Mesothelial cell of epicardium (in vitro differentiated cells): ENCODE measurements at regions not wholly inside any gene's neighbourhood (a gene's known extent, or its start where the extent isn't known, plus 50 kb on each side); places are given as distances from the start of the nearest gene placed in this dataset.
A peak's percentile ranks its signal among the peaks of the same experiment; 100 is the strongest.

Experiments used
- DNase-seq, 2 experiments: peaks; one replicate each; pipeline ENCODE4 v3.0.0; 2021; ENCODE audit warnings: low spot score in 2 of 2; ENCODE audit not compliant: unreplicated experiment in 2 of 2
- H3K27ac Mint-ChIP-seq: 2 replicates; pipeline ENCODE4 v1.8.0; 2021; ENCODE audit warnings: mixed read lengths
- H3K27me3 Mint-ChIP-seq: 2 replicates; pipeline ENCODE4 v1.8.0; 2021; ENCODE audit warnings: low read depth, mixed read lengths
- H3K36me3 Mint-ChIP-seq: 2 replicates; pipeline ENCODE4 v1.8.0; 2021; ENCODE audit warnings: mixed read lengths
- H3K4me1 Mint-ChIP-seq: 2 replicates; pipeline ENCODE4 v1.8.0; 2021; ENCODE audit warnings: mixed read lengths
- H3K4me3 Mint-ChIP-seq: 2 replicates; pipeline ENCODE4 v1.8.0; 2021; ENCODE audit warnings: mild to moderate bottlenecking, moderate library complexity, mixed read lengths
- H3K9me3 Mint-ChIP-seq: 2 replicates; pipeline ENCODE4 v1.8.0; 2021; ENCODE audit warnings: mixed read lengths
- TF ChIP-seq, protein P1 (sequence below): fragments of 200-600 bp; sonication (generic); IDR thresholded peaks from one replicate; pipeline ENCODE4 v1.5.0; 2021; ENCODE audit warnings: antibody characterized with exemption; ENCODE audit not compliant: unreplicated experiment

DNA sequence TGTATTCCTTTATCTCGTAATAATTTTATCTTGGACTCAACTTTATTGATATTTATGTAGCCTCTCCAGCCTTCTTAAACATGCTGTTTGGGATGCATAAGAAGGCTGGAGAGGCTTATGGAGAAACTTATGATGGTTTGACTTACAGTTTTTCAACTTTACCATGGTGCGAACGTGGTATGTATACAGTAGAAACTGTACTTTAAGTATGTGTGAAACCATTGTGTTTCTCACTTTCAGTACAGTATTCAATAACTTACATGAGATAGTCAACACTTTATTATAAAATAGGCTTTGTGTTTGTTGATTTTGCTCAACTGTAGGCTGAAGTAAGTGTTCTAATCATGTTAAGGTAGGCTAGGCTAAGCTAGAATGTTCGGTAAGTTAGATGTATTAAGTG, 206.8 kb downstream of the SEC14L1 start:
- H3K27me3 Mint-ChIP-seq, result no peaks in the 10 kb centered on the region
- peaks cover 12% of the 10 kb centered on the region for H3K9me3 Mint-ChIP-seq
- no peak overlapping the region for H3K27ac Mint-ChIP-seq
- no peak for DNase-seq
- H3K4me3 Mint-ChIP-seq, result no peak overlapping the region
- H3K4me1 Mint-ChIP-seq, result peaks cover 11% of the 10 kb centered on the region
- TF ChIP-seq, protein P1, sequence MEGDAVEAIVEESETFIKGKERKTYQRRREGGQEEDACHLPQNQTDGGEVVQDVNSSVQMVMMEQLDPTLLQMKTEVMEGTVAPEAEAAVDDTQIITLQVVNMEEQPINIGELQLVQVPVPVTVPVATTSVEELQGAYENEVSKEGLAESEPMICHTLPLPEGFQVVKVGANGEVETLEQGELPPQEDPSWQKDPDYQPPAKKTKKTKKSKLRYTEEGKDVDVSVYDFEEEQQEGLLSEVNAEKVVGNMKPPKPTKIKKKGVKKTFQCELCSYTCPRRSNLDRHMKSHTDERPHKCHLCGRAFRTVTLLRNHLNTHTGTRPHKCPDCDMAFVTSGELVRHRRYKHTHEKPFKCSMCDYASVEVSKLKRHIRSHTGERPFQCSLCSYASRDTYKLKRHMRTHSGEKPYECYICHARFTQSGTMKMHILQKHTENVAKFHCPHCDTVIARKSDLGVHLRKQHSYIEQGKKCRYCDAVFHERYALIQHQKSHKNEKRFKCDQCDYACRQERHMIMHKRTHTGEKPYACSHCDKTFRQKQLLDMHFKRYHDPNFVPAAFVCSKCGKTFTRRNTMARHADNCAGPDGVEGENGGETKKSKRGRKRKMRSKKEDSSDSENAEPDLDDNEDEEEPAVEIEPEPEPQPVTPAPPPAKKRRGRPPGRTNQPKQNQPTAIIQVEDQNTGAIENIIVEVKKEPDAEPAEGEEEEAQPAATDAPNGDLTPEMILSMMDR, result no peak
- peaks cover 8% of the 10 kb centered on the region for H3K36me3 Mint-ChIP-seq

GRCh38 chr17:77349976-77350830, 209.4 kb downstream of the SEC14L1 start:
- H3K4me3 Mint-ChIP-seq, result no peak overlapping the region
- H3K36me3 Mint-ChIP-seq, result no peaks in the 10 kb centered on the region
- H3K27me3 Mint-ChIP-seq, result no peaks in the 10 kb centered on the region
- H3K27ac Mint-ChIP-seq, result peak overlapping the region; percentile 75
- H3K4me1 Mint-ChIP-seq, result peaks cover 14% of the 10 kb centered on the region
- TF ChIP-seq, protein P1, result no peak
- DNase-seq, result peak in 1 of 2 experiments; percentile 20
- H3K9me3 Mint-ChIP-seq, result no peaks in the 10 kb centered on the region

DNA sequence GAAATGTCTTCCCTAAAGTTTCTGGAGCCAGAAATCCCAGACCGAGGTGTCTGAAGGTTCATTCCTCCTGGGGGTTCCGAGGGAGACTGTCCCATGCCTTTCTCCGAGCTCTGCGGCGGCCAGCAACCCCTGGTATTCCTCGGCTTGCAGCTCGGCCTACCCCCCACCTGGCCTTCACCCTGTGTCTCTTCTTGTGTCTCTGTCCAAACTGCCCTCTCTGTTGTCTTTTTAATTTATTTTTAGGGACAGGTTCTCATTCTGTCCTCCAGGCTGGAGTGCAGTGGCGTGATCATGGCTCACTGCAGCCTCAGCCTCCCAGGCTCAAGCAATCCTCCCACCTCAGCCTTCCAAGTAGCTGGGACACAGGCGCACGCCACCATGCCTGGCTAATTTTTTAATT, 211.7 kb downstream of the SEC14L1 start:
- DNase-seq, result peak in 1 of 2 experiments; percentile 13
- H3K4me3 Mint-ChIP-seq, result no peak overlapping the region
- H3K4me1 Mint-ChIP-seq, result peaks cover 14% of the 10 kb centered on the region
- TF ChIP-seq, protein P1, result no peak
- H3K9me3 Mint-ChIP-seq, result no peaks in the 10 kb centered on the region
- H3K36me3 Mint-ChIP-seq, result no peaks in the 10 kb centered on the region
- H3K27me3 Mint-ChIP-seq, result no peaks in the 10 kb centered on the region
- H3K27ac Mint-ChIP-seq, result no peak overlapping the region

GRCh38 chr17:77352996-77353395, 212.2 kb downstream of the SEC14L1 start:
- Mint-ChIP-seq H3K27ac (no peak overlapping the region), H3K4me1 (peaks cover 14% of the 10 kb centered on the region), H3K4me3 (no peak overlapping the region), H3K27me3 (no peaks in the 10 kb centered on the region), H3K9me3 (no peaks in the 10 kb centered on the region), H3K36me3 (no peaks in the 10 kb centered on the region)
- peak in 1 of 2 experiments; percentile 25 for DNase-seq
- TF ChIP-seq, protein P1, result no peak

DNA sequence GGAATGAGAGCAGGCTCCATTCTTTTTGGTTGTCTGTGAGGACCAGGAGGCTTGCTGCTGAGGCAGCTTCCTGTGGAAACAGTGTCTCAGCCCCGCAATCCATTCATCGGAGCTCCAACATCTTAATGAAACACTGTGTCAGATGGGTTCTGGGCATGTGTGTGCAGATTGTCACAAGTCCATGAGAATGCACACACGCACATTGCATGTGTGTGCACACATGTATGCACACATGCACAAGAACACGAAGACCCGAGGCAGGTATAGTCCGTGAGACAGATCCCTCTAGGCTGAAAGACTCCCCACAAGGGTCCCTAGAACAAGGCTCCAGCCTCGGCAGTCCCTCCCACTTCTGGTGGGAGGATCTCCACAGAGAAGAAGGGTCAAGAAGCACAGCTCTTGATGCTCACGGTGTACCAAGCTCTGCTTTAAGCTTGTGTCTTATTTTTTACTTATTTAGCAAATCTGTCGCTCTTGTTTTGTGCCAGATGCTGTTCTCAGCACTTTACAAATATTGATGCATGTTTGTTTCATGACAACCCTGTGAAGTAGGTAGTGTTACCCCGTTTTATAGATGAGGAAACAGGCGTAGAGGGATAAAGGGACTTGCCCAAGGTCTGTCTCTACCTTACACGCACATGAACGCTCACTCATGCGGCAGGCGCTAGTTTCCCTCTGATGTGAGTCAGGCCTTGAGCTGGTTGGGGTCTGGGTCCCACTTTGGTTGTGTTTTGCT, 213.1 kb downstream of the SEC14L1 start:
- Mint-ChIP-seq H3K27me3 (no peaks in the 10 kb centered on the region), H3K9me3 (no peaks in the 10 kb centered on the region), H3K4me1 (peaks cover 14% of the 10 kb centered on the region), H3K36me3 (no peaks in the 10 kb centered on the region), H3K4me3 (no peak overlapping the region), H3K27ac (no peak overlapping the region)
- DNase-seq, result peak in 1 of 2 experiments; percentile 33
- TF ChIP-seq, protein P1, result no peak
